BLaER1 (cell line): ENCODE measurements at regions not wholly inside any gene's neighbourhood (a gene's known extent, or its start where the extent isn't known, plus 50 kb on each side); places are given as distances from the start of the nearest gene placed in this dataset.

Experiments used
- H3K27ac ChIP-seq: shearing (Covaris generic); formaldehyde crosslinking; 2 replicates; pipeline ENCODE4 v1.8.1; 2022
- H3K27me3 ChIP-seq: shearing (Covaris generic); formaldehyde crosslinking; 2 replicates; pipeline ENCODE4 v1.8.1; 2022
- H3K36me3 ChIP-seq: shearing (Covaris generic); formaldehyde crosslinking; 2 replicates; pipeline ENCODE4 v1.8.1; 2022
- H3K4me1 ChIP-seq: shearing (Covaris generic); formaldehyde crosslinking; 2 replicates; pipeline ENCODE4 v1.8.1; 2022
- H3K4me2 ChIP-seq: shearing (Covaris generic); formaldehyde crosslinking; 2 replicates; pipeline ENCODE4 v1.8.1; 2022
- H3K4me3 ChIP-seq: shearing (Covaris generic); formaldehyde crosslinking; 2 replicates; pipeline ENCODE4 v1.8.1; 2022
- H3K9ac ChIP-seq: shearing (Covaris generic); formaldehyde crosslinking; 2 replicates; pipeline ENCODE4 v1.8.1; 2022
- H3K9me3 ChIP-seq: shearing (Covaris generic); formaldehyde crosslinking; 2 replicates; pipeline ENCODE4 v1.8.1; 2022
- H4K20me1 ChIP-seq: shearing (Covaris generic); formaldehyde crosslinking; 2 replicates; pipeline ENCODE4 v1.8.1; 2022
- Cebpa-rat ChIP-seq: shearing (Covaris generic); IDR thresholded peaks from 2 replicates; pipeline ENCODE4 v1.8.1; 2022

DNA sequence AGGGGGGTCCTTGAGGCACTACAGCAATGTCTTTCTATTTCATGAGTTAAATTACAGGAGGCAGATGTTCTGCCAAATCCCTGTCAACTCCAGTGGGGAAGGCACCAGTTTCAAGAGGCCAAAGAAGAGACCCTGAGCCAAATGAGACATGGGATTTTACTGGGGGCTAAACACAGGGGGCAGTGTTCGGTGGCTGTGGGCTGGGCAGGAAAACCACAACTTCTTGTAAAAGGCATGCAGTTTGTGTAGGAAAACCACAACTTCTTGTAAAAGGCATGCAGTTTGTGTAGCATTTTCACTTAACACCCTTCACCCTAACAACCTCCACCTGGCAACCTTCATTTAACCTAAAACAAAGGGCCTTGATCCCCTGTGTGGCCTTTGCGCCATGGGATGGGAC lies 61.0 kb downstream of the POLR2M start:
- H3K4me1 ChIP-seq, result peaks cover 10% of the 10 kb centered on the region
- no peaks in the 10 kb centered on the region for H3K9me3 ChIP-seq
- no peak overlapping the region for H3K9ac ChIP-seq
- H4K20me1 ChIP-seq, result no peaks in the 10 kb centered on the region
- H3K27me3 ChIP-seq, result peaks cover 43% of the 10 kb centered on the region
- peak overlapping the region; percentile 46 for H3K4me2 ChIP-seq
- no peak for TF ChIP-seq Cebpa-rat
- H3K27ac ChIP-seq, result no peak overlapping the region
- no peak overlapping the region for H3K4me3 ChIP-seq
- no peaks in the 10 kb centered on the region for H3K36me3 ChIP-seq

DNA sequence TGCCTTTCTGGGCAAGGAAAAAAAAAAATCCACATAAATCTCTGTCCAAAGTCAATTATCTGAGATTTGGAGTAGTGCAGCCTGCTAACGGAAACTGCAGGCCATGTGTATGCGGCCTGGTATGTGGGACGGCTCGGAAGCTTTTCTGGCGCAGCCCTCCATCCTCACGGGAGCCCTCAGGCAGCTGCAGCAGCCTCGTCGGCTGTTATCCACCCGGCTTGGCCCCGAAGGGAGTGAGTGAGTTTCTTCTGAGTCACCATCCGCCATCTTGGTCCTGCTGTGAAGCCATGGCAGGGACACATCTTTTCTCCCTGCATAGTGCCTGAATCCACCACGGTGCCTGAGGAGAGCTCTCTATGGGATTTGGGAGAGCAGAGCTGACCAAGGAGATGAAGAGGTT lies 62.8 kb downstream of the POLR2M start:
- H3K4me2 ChIP-seq, result no peak overlapping the region
- no peak overlapping the region for H3K9ac ChIP-seq
- peaks cover 10% of the 10 kb centered on the region for H3K4me1 ChIP-seq
- no peak overlapping the region for H3K4me3 ChIP-seq
- no peaks in the 10 kb centered on the region for H3K9me3 ChIP-seq
- H3K27ac ChIP-seq, result no peak overlapping the region
- TF ChIP-seq Cebpa-rat, result no peak
- H3K27me3 ChIP-seq, result peaks cover 39% of the 10 kb centered on the region
- H3K36me3 ChIP-seq, result no peaks in the 10 kb centered on the region
- no peaks in the 10 kb centered on the region for H4K20me1 ChIP-seq

DNA sequence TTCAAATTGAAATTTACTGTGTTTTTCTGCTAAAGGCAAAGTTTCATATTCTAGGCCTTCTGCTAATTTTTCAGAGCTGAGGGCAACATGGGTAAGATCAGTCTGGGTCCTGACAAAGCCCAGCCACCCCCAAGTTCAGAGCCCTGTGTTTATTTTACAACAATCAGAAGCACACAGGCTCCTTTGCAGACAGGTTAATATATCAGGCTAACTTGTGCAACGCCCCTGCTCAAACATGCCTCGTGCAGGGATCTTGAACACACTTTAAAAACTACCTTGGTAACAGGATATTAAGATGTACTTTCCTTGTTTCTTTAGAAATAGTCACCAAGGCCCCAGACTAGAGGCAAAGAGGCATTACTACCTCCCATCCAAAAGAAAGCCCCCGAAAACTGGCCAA lies 64.0 kb downstream of the POLR2M start:
- no peak overlapping the region for H3K4me3 ChIP-seq
- no peak for TF ChIP-seq Cebpa-rat
- H3K4me1 ChIP-seq, result peaks cover 10% of the 10 kb centered on the region
- H3K9me3 ChIP-seq, result no peaks in the 10 kb centered on the region
- H3K27ac ChIP-seq, result no peak overlapping the region
- H3K9ac ChIP-seq, result no peak overlapping the region
- no peak overlapping the region for H3K4me2 ChIP-seq
- no peaks in the 10 kb centered on the region for H4K20me1 ChIP-seq
- H3K27me3 ChIP-seq, result peaks cover 36% of the 10 kb centered on the region
- no peaks in the 10 kb centered on the region for H3K36me3 ChIP-seq

DNA sequence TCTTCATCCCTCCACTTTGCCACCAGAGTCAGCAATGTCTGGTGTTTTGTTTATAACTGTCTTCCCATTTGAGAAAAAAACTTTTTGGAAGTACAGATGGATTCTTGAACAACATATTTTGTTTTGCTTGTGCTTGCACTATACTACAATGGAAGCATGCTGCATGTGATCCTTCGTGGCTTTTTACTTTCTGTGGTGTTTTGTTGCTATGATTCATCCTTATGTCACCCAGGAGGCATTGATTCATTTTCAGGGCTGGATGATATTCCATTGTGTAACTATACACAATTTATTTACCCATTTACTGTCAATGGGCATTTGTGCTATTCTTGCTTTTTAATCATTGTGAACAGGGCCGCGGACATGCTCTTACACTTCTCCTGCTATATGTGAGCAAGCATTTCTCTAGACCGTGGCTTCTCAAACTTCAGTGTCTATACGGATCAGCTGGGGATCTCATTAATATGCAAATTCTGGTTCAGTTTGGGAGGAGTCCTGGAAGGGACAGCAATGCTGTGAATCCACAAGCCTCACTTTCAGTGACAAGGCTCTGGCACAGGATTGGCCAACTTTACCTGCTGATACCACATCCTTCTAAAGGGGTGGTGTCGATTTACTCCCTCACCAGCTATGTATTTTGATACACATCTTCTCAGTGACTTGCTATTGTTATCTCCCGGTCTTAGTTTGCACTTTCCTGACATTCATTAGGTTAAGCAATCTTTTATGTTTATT lies 65.9 kb downstream of the POLR2M start:
- Histone ChIP-seq H3K27me3 (peaks cover 25% of the 10 kb centered on the region), H3K36me3 (no peaks in the 10 kb centered on the region), H3K4me2 (no peak overlapping the region), H3K4me3 (no peak overlapping the region), H3K9ac (no peak overlapping the region), H3K27ac (no peak overlapping the region), H4K20me1 (no peaks in the 10 kb centered on the region), H3K4me1 (peaks cover 17% of the 10 kb centered on the region), H3K9me3 (no peaks in the 10 kb centered on the region)
- TF ChIP-seq Cebpa-rat, result no peak

DNA sequence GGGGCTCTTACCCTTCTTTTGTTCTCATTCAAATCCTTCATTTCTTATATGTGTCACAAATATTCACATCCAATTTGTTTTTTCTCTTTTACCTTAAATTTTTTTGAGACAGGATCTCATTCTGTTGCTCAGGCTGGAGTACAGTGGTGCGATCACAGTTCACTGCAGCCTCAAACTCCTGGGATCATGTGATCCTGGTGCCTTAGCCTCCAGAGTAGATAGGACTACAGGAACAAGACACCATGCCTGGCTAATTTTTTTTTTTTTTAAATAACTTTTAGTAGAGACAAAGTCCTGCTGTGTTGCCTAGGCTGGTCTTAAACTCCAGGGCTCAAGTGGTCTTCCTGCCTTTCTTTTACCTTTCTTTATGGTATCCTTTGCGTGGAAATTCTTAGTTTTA lies 66.5 kb downstream of the POLR2M start:
- no peak for TF ChIP-seq Cebpa-rat
- no peak overlapping the region for H3K27ac ChIP-seq
- peaks cover 16% of the 10 kb centered on the region for H3K4me1 ChIP-seq
- H3K27me3 ChIP-seq, result peaks cover 25% of the 10 kb centered on the region
- no peaks in the 10 kb centered on the region for H4K20me1 ChIP-seq
- H3K4me2 ChIP-seq, result no peak overlapping the region
- no peak overlapping the region for H3K9ac ChIP-seq
- no peaks in the 10 kb centered on the region for H3K9me3 ChIP-seq
- H3K4me3 ChIP-seq, result no peak overlapping the region
- no peaks in the 10 kb centered on the region for H3K36me3 ChIP-seq

DNA sequence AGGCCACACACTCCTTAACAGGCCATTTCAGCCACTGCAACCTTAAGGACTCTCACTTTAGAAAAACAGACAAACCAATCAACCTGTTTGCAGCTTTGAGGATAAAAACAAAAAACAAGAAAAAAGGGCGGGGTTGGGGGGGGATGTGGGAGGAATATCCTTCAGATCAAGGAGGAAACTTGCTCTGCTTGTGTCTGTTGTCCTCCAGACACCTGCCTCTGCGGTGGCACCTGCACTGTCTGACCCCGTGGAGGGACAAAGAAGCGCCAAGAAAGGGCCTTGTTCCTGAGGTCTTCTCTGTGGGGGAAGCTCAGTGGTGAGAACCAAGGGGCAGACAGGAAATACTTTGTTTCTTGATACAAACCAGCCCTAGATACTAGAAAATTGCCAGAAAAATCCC lies 70.5 kb downstream of the POLR2M start:
- Histone ChIP-seq H3K9ac (no peak overlapping the region), H3K4me1 (peaks cover 44% of the 10 kb centered on the region), H3K36me3 (no peaks in the 10 kb centered on the region), H3K9me3 (no peaks in the 10 kb centered on the region), H3K4me3 (no peak overlapping the region), H3K4me2 (peak overlapping the region; percentile 33), H3K27ac (no peak overlapping the region), H4K20me1 (no peaks in the 10 kb centered on the region), H3K27me3 (no peaks in the 10 kb centered on the region)
- no peak for TF ChIP-seq Cebpa-rat

DNA sequence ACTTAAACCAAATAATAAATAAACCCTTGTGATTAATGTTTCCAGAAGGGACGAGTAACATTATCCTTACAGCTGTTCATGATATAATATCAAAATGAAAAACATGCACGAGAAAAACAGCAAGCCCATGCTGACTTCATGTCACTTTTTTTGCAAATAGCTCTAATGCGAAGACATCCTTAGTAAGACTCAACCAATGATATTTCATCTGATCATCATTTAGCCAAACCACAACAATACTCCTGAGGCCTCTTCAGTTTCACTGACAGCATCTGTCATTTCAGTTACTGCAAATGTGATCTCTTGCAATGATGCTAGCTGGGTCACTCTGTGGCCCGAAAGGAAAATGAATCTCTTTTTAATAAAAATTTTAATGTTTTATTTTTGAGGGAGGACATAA lies 74.0 kb downstream of the POLR2M start:
- Histone ChIP-seq H3K9ac (no peak overlapping the region), H4K20me1 (no peaks in the 10 kb centered on the region), H3K4me1 (peaks cover 79% of the 10 kb centered on the region), H3K36me3 (no peaks in the 10 kb centered on the region), H3K27me3 (no peaks in the 10 kb centered on the region), H3K4me3 (no peak overlapping the region), H3K9me3 (no peaks in the 10 kb centered on the region), H3K4me2 (peak overlapping the region; percentile 79), H3K27ac (no peak overlapping the region)
- no peak for TF ChIP-seq Cebpa-rat

DNA sequence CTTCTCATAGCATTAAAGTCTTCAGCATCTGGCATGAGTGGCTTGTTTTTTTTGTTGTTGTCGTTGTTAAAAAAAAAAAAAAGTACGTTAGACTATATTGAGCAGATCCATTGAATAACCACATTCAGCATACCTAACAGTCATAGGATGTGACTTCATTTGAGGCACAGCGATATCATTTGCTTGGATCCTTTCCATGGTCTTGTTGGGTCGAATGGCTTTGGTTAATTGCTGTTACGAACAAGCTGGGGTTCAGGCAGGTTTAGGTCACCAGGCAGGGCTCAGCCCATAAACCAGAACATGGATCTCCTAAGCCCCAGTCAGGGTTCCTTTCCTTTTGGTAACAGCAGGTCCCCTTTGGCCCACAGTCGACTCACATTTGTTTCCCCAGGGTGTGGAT lies 76.2 kb downstream of the POLR2M start:
- Histone ChIP-seq H3K4me2 (peak overlapping the region; percentile 79), H3K4me3 (no peak overlapping the region), H3K9ac (no peak overlapping the region), H3K27me3 (no peaks in the 10 kb centered on the region), H3K36me3 (no peaks in the 10 kb centered on the region), H3K9me3 (no peaks in the 10 kb centered on the region), H3K4me1 (peaks cover 73% of the 10 kb centered on the region), H3K27ac (no peak overlapping the region), H4K20me1 (no peaks in the 10 kb centered on the region)
- no peak for TF ChIP-seq Cebpa-rat

DNA sequence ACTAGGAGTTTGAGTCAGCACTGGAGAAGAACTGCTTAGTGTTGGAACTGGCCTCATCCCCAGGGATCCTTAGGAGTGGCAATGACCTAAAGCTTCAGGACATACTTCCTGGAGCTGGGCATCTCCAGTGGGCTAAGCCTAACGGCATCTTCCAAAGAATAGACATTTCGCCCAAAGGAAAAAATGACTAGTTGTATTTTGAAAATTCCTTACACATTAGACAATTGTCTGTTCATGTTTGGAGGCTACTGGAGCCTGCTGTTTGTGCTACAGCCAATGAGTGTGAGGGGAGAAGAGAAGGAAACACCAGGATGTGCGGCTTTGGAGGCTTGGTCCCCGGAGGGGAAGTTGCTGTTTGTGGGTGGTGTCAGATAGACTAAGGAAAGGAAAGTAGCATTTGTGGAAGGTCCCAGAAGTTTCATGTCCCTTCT lies 77.6 kb downstream of the POLR2M start:
- Histone ChIP-seq H3K4me2 (peak overlapping the region; percentile 79), H3K9me3 (no peaks in the 10 kb centered on the region), H4K20me1 (no peaks in the 10 kb centered on the region), H3K27me3 (no peaks in the 10 kb centered on the region), H3K27ac (peak overlapping the region; percentile 58), H3K4me3 (peak overlapping the region; percentile 18; the same call in 1 of the 2 replicates), H3K36me3 (no peaks in the 10 kb centered on the region), H3K9ac (peak overlapping the region; percentile 43), H3K4me1 (peaks cover 79% of the 10 kb centered on the region)
- TF ChIP-seq Cebpa-rat, result no peak

DNA sequence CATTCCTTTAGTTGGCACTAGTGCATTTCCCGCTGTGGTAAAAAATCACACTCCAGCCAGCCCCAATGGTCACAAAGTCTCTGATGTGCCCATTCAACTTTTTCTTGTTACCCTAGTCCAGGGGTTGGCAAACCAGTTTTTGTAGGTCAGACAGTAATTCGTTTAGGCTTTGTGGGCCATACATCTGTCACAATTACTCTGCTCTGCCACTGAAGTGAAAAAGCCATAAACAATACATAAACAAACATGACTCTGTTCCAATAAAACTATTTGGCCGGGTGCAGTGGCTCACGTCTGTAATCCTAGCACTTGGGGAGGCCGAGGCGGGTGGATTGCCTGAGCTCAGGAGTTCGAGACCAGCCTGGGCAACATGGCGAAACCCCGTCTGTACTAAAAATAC lies 78.5 kb downstream of the POLR2M start:
- no peaks in the 10 kb centered on the region for H3K36me3 ChIP-seq
- peak overlapping the region; percentile 58 for H3K27ac ChIP-seq
- TF ChIP-seq Cebpa-rat, result no peak

More for the DNA sequence above, 78.5 kb downstream of the POLR2M start:
- H3K27me3 ChIP-seq, result no peaks in the 10 kb centered on the region
- H3K9ac ChIP-seq, result peak overlapping the region; percentile 43; the same call in 1 of the 2 replicates
- H3K4me3 ChIP-seq, result no peak overlapping the region
- no peaks in the 10 kb centered on the region for H4K20me1 ChIP-seq
- H3K9me3 ChIP-seq, result no peaks in the 10 kb centered on the region
- H3K4me2 ChIP-seq, result peak overlapping the region; percentile 79
- H3K4me1 ChIP-seq, result peaks cover 70% of the 10 kb centered on the region
